T-helper 17 cell (primary cell): ENCODE measurements at regions not wholly inside any gene's neighbourhood (a gene's known extent, or its start where the extent isn't known, plus 50 kb on each side); places are given as distances from the start of the nearest gene placed in this dataset.

Experiments used
- ATAC-seq: fragments of 150-1000 bp; cut with Tn5 transposase; 2 replicates; pipeline ENCODE4 v1.10.0; 2021; ENCODE audit warnings: mild to moderate bottlenecking, moderate library complexity
- DNase-seq, 3 donors: peaks; one replicate each; pipeline versions ENCODE4 v3.0.0 to v3.0.0-alpha.2; 2020 to 2021
- H3K9me3 ChIP-seq: one replicate; pipeline ENCODE4 v1.7.0; 2013; ENCODE audit warnings: low read length, mild to moderate bottlenecking; ENCODE audit not compliant: control insufficient read depth, poor library complexity, severe bottlenecking
- H3K27ac Mint-ChIP-seq: one replicate; pipeline ENCODE4 v1.8.0; 2022; ENCODE audit warnings: mild to moderate bottlenecking, moderate library complexity, mixed read lengths
- H3K27me3 Mint-ChIP-seq: one replicate; pipeline ENCODE4 v1.8.0; 2022; ENCODE audit warnings: mixed read lengths
- H3K36me3 Mint-ChIP-seq: one replicate; pipeline ENCODE4 v1.8.0; 2022; ENCODE audit warnings: low read depth, mixed read lengths
- H3K4me1 Mint-ChIP-seq: one replicate; pipeline ENCODE4 v1.8.0; 2022; ENCODE audit warnings: mild to moderate bottlenecking, mixed read lengths
- H3K4me3 Mint-ChIP-seq: one replicate; pipeline ENCODE4 v1.8.0; 2022; ENCODE audit warnings: mild to moderate bottlenecking, moderate library complexity, mixed read lengths

DNA sequence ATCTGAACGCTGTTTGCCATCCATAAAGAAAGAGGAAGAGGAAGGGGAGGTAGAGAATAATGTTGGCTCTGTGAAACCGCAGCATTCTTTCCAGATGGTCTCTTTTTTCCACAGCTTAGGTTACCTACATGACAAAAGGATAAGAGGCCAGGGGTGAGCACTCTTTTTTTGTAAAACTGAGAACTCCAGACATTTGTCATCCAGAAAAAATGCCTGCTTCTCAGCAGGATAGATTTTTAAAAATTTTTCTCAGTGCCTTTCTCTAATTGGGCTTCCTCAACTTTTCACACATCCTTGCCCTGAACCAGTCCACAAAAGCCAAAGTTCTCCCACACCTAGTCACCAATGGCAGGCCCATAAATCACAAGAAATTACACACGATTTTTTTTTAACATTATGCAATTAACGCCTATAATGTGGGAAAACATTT, 158.1 kb upstream of the TENM3 start:
- DNase-seq, result no peak

DNA sequence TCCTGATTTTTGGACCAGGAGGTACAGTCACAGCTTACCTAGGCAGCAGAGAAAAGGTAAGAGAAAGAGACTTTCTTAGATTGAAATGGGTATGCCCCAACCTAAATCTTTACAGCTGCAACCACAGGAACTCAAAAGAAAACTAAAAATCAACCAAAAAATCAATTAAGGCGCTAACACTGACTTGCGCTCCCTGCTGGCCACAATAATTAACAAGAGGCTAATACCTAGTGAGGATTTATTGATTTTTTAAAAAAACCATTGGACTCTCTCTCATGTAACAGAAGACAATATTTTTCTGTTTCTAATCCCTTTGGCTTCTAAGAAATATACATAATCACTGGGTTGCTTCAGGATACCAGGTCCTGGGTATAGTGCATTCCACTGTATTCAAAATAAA, 153.9 kb upstream of the TENM3 start:
- no peak overlapping the region for H3K27ac Mint-ChIP-seq
- no peaks in the 10 kb centered on the region for H3K4me1 Mint-ChIP-seq
- no peak for DNase-seq
- no peaks in the 10 kb centered on the region for H3K27me3 Mint-ChIP-seq
- H3K9me3 ChIP-seq, result no peaks in the 10 kb centered on the region
- no peaks in the 10 kb centered on the region for H3K36me3 Mint-ChIP-seq
- no peak for ATAC-seq
- no peak overlapping the region for H3K4me3 Mint-ChIP-seq

More for the DNA sequence above, 158.1 kb upstream of the TENM3 start:
- Mint-ChIP-seq H3K4me1 (no peaks in the 10 kb centered on the region), H3K36me3 (no peaks in the 10 kb centered on the region), H3K27ac (no peak overlapping the region), H3K4me3 (no peak overlapping the region), H3K27me3 (no peaks in the 10 kb centered on the region)
- H3K9me3 ChIP-seq, result no peaks in the 10 kb centered on the region
- ATAC-seq, result no peak

DNA sequence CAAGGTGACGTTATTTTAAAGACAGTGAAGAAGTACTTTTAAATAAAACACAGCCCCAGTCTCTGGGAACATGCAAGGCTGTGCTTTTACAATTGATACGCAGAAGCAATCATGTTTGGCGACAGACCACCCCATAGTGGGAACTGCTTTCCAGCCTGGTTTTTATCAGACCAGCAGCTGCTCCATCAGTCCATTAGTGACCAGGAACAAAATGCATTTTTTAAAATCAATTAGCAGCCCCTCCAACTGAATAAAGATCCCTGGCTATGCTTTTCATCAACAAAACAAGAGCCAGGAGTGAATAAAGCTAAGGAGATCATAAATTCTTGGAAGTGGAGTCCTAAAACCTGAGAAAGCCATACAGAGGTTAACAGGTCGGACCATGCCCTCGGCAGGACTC, 153.0 kb upstream of the TENM3 start:
- no peak overlapping the region for H3K4me3 Mint-ChIP-seq
- no peaks in the 10 kb centered on the region for H3K9me3 ChIP-seq
- DNase-seq (no peak), ATAC-seq (no peak)
- H3K4me1 Mint-ChIP-seq, result no peaks in the 10 kb centered on the region
- no peaks in the 10 kb centered on the region for H3K27me3 Mint-ChIP-seq
- H3K36me3 Mint-ChIP-seq, result no peaks in the 10 kb centered on the region
- no peak overlapping the region for H3K27ac Mint-ChIP-seq

DNA sequence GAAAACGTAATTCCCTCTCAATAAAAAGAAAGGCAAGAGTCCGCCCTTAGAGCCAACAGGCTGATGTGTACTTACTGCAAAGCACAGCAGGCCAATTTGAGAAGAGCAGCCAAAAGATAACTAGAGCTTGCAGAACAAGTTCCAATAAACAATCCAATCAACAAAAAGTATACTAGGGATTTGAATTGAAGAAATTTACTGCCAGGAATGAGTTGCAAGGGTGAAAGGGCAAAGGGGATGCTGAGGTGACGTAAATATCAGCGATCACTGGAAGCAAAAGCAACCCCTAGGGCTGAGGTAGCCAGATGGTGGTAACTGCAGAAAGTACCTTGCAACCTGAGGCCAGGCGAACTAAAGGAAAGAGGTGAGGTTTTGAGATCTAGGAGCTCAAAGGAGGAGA, 152.1 kb upstream of the TENM3 start:
- H3K9me3 ChIP-seq, result no peaks in the 10 kb centered on the region
- no peaks in the 10 kb centered on the region for H3K36me3 Mint-ChIP-seq
- H3K4me3 Mint-ChIP-seq, result no peak overlapping the region
- no peaks in the 10 kb centered on the region for H3K4me1 Mint-ChIP-seq
- H3K27me3 Mint-ChIP-seq, result no peaks in the 10 kb centered on the region
- ATAC-seq (no peak), DNase-seq (no peak)
- H3K27ac Mint-ChIP-seq, result no peak overlapping the region

DNA sequence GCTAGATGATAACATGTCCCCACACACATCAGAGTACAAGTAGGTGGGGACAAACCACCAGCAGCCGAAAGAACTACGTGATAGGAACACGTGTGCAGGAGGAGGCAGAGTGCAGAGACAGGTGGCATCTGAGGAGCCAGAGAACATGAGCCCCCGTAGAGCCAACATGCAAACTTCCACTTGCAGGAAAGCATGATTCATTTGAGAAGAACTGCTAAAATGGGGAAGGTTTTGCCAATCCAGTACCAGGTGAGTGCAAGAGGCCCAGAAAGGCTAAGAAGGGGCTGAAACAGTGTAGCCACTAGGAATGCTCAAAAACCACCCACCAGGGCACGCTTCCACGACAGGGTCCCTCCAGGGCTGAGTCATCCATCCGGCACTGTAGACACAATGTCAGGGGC, 149.8 kb upstream of the TENM3 start:
- H3K27ac Mint-ChIP-seq, result no peak overlapping the region
- H3K9me3 ChIP-seq, result no peaks in the 10 kb centered on the region
- ATAC-seq, result no peak
- no peaks in the 10 kb centered on the region for H3K27me3 Mint-ChIP-seq
- no peak overlapping the region for H3K4me3 Mint-ChIP-seq
- no peaks in the 10 kb centered on the region for H3K36me3 Mint-ChIP-seq
- DNase-seq, result no peak
- no peaks in the 10 kb centered on the region for H3K4me1 Mint-ChIP-seq

DNA sequence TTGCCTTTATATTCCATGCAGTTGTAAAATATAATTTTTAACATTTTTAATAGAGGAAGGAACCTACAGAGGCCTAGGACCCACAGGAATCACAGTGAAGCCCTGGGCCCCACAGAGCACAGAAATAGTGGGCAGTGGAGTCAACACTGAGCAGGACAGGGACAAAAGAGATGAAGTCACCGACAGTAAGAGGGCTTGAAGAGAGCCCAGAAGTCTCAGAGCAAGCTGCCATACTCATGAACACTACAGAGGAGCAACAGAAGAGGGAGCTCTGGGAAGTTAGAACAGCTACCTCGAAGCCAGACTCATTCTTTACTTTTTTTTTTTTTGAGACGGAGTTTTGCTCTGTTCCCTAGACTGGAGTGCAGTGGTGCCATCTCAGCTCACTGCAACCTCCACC, 149.3 kb upstream of the TENM3 start:
- H3K27me3 Mint-ChIP-seq, result no peaks in the 10 kb centered on the region
- no peak overlapping the region for H3K4me3 Mint-ChIP-seq
- H3K36me3 Mint-ChIP-seq, result no peaks in the 10 kb centered on the region
- ATAC-seq, result no peak
- no peaks in the 10 kb centered on the region for H3K4me1 Mint-ChIP-seq
- no peaks in the 10 kb centered on the region for H3K9me3 ChIP-seq
- H3K27ac Mint-ChIP-seq, result no peak overlapping the region
- no peak for DNase-seq

DNA sequence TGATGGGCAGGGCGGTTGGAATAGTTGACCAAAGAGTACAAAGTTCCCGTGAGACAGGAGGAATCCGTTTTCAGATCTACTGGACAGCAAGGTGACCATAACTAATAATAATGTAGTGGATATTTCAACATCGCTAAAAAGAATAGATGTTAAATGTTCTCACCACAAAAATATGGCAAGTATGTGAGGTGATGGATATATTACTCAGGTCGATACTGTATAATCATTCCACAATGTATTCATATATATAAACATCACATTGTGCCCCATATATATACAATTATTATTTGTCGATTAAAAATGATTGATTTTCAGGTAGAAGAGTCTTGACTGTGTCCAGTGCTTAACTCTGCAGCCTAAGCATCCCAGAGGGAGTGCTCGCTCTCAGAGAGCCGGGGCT, 141.6 kb upstream of the TENM3 start:
- H3K4me3 Mint-ChIP-seq, result no peak overlapping the region
- H3K27ac Mint-ChIP-seq, result no peak overlapping the region
- H3K27me3 Mint-ChIP-seq, result no peaks in the 10 kb centered on the region
- H3K36me3 Mint-ChIP-seq, result no peaks in the 10 kb centered on the region
- no peaks in the 10 kb centered on the region for H3K9me3 ChIP-seq
- no peaks in the 10 kb centered on the region for H3K4me1 Mint-ChIP-seq
- no peak for DNase-seq
- ATAC-seq, result no peak

DNA sequence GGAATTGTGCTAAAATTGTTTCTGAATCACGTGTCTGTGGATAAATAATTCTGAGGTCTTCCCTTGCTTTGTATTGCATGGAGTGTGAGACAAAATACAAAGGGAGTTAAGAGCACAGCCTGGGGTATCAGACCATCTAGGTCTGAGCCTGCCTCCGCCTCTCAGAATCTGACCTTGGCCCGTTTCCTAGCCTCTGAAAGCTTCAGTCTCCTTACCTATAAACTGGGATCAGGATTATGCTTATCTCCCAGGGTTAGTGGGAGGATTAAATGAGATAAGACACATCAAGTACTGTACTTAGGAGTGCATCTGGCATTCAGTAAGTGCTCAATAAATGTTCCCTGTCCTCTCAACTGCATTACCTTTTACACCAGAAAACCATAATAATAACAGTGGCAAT, 140.6 kb upstream of the TENM3 start:
- Mint-ChIP-seq H3K36me3 (no peaks in the 10 kb centered on the region), H3K4me3 (no peak overlapping the region), H3K4me1 (no peaks in the 10 kb centered on the region), H3K27ac (no peak overlapping the region), H3K27me3 (no peaks in the 10 kb centered on the region)
- no peaks in the 10 kb centered on the region for H3K9me3 ChIP-seq
- ATAC-seq (no peak), DNase-seq (no peak)

DNA sequence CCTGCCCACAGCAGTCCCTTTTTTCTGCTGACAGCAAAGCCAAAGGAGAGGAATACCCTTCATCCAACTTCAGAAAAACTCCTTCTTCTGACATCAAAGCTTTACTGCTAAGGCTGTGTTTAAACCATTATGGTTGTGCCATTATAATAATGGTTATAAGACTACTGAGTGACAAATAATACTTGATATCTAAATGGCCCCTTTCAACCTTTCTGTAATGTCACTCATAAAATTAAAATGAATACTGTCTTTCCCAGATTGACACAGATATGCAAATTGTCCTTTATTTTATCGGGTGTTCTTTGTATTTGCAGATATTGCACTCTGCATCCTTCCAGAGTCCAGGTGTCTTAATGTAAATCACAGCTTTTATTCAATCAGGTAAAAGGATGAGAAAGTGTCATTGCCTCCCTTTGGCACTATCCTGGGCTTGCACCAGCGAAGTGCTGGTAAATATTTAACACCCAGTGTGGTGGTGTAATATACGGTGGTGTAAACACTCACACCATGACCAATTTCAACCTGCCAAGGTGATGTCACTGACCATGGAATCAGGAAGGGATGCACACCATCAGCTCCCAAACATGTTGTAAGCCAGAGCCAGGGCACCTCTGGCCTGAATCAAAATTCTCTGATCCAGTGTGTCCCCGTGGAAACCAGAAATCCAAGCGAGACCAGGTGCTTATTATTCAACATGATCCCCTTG, 139.4 kb upstream of the TENM3 start:
- Mint-ChIP-seq H3K4me1 (no peaks in the 10 kb centered on the region), H3K36me3 (no peaks in the 10 kb centered on the region), H3K4me3 (no peak overlapping the region), H3K27me3 (no peaks in the 10 kb centered on the region), H3K27ac (no peak overlapping the region)
- no peak for DNase-seq
- no peaks in the 10 kb centered on the region for H3K9me3 ChIP-seq
- no peak for ATAC-seq

DNA sequence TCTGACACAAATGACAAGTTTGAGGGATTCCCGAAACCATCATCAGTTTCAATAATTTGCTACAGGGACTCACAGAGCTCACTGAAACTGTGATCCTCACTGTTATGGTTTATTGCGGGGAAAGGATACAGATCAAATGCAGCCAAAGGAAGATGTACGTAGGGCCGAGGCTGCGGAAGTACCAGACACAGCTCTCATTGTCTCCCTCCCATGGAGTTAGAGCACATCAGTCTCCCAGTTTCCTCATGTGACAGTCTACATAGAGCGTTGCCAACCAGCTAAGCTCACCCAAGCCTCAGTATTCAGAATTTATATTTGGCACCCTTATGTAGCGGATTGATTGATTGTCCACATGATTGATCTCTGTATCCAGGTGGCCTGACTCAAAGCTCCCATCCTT, 137.8 kb upstream of the TENM3 start:
- Mint-ChIP-seq H3K27ac (no peak overlapping the region), H3K36me3 (no peaks in the 10 kb centered on the region), H3K4me1 (no peaks in the 10 kb centered on the region), H3K4me3 (no peak overlapping the region), H3K27me3 (no peaks in the 10 kb centered on the region)
- no peak for DNase-seq
- no peaks in the 10 kb centered on the region for H3K9me3 ChIP-seq
- ATAC-seq, result no peak

DNA sequence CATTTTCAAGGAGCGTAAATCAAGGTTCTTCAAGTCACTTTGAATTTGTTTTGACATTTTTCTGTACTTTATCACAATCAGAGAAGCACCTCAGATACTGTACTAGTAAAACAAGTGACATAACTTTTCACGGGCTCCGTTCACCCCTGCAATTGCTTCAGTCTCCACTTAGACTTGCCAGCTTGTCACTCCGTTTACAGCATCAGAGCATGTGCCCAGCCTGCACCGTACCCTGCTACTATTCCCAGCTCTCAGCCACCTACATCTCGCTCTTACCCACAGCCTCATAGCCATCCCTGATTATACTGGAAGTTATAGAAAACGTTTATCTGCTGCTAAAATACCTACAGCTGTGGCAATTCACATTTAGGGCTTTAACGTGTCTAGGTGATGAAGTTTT, 135.3 kb upstream of the TENM3 start:
- H3K36me3 Mint-ChIP-seq, result no peaks in the 10 kb centered on the region
- ATAC-seq, result no peak

DNA sequence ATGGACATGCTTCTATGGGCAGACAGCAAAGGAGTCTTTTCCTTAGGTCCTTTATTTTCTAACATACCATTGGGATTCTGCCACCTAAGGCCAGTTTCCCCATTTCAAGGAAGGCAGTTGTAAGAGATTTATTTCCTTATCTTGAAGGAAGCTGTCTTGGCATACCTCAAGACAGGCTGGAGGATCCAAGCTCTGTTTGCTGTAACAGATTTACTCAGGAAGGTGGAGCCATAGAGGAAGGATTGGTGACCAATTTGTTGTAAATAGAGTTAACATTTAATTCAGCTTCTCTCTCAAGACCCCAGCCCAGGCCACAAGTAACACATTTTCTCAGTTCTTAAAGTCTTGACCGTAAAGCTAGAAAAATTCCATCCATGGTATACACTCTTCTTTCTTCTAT, 131.6 kb upstream of the TENM3 start:
- no peaks in the 10 kb centered on the region for H3K36me3 Mint-ChIP-seq
- ATAC-seq (no peak), DNase-seq (no peak)
- H3K27ac Mint-ChIP-seq, result no peak overlapping the region
- no peak overlapping the region for H3K4me3 Mint-ChIP-seq
- H3K9me3 ChIP-seq, result no peaks in the 10 kb centered on the region
- H3K27me3 Mint-ChIP-seq, result no peaks in the 10 kb centered on the region
- H3K4me1 Mint-ChIP-seq, result no peaks in the 10 kb centered on the region

More for the DNA sequence above, 135.3 kb upstream of the TENM3 start:
- no peak for DNase-seq
- Mint-ChIP-seq H3K4me3 (no peak overlapping the region), H3K4me1 (no peaks in the 10 kb centered on the region), H3K27me3 (no peaks in the 10 kb centered on the region), H3K27ac (no peak overlapping the region)
- no peaks in the 10 kb centered on the region for H3K9me3 ChIP-seq

DNA sequence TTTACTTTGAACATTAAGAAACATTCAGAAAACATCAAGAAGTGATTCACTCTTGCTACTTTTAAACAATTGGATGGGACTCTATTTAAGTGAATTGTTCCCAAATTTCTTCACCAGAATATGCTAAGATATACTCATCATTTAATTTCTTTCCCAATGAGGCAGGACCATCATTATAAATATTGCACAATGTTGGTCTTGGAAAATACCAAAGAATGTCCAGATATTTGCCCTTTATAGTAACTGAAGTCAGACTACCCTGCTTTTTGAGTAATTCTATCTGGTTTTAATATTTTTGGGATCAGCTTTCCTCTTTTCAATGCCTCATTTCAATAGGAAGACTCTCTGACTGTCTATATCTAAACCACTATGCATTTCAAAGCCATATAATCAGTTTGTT, 129.4 kb upstream of the TENM3 start:
- Mint-ChIP-seq H3K27me3 (no peaks in the 10 kb centered on the region), H3K4me3 (no peak overlapping the region), H3K4me1 (no peaks in the 10 kb centered on the region), H3K36me3 (no peaks in the 10 kb centered on the region), H3K27ac (no peak overlapping the region)
- DNase-seq (no peak), ATAC-seq (no peak)
- no peaks in the 10 kb centered on the region for H3K9me3 ChIP-seq

DNA sequence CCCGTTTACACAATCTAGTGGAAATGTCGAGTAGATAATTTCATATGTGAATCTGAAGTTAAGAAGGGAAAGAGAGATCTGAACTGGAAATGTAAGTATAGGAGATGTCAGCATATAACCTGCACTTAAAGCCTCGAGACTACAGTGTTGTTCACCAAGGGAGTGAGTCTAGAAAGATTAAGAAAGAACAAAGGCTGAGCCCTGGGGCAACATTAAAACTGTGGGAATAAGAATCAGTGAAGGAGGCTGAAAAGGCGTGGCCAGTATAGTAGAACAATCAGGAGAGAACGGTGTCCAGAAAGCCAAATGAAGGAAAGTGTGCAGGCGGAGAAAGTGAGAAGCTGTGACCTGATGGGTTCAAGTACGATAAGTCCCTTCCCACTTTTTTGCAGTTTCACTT, 118.8 kb upstream of the TENM3 start:
- H3K27ac Mint-ChIP-seq, result no peak overlapping the region
- no peak for ATAC-seq
- H3K36me3 Mint-ChIP-seq, result no peaks in the 10 kb centered on the region
- H3K27me3 Mint-ChIP-seq, result no peaks in the 10 kb centered on the region
- no peaks in the 10 kb centered on the region for H3K9me3 ChIP-seq
- H3K4me1 Mint-ChIP-seq, result no peaks in the 10 kb centered on the region
- no peak overlapping the region for H3K4me3 Mint-ChIP-seq
- DNase-seq, result no peak
